ENCODE measurements at regions not wholly inside any gene's neighbourhood (a gene's known extent, or its start where the extent isn't known, plus 50 kb on each side); places are given as distances from the start of the nearest gene placed in this dataset.

- no peak for TF ChIP-seq EP300 (IDR thresholded peaks at IDR 0.05)
- no peak for TF ChIP-seq CTCF (IDR thresholded peaks at IDR 0.05)
Observed at GRCh38 chr19:32146664-32147063, 198.7 kb upstream of the ZNF507 start.

All from esophagus muscularis mucosa (tissue), 3 donors.